CD4-positive, alpha-beta T cell treated with Interleukin-2 at 100 ng/mL for 4 hours (primary cell): ENCODE measurements at regions not wholly inside any gene's neighbourhood (a gene's known extent, or its start where the extent isn't known, plus 50 kb on each side); places are given as distances from the start of the nearest gene placed in this dataset.
"Not testable (repeated sequence)": the region's sequence is repeated elsewhere in the genome, so short reads cannot be mapped to it uniquely, and the experiment has no call there.

Experiments
- DNase-seq: peaks from one replicate; pipeline ENCODE4 v3.0.0-alpha.2; 2020; ENCODE audit warnings: low spot score

- no peak for DNase-seq
These were observed 100.0 kb upstream of the PIK3R1 start for GRCh38 chr5:68115584-68115983.

GRCh38 chr5:68114378-68115040 lies 101.0 kb upstream of the PIK3R1 start:
- DNase-seq = no peak

DNA sequence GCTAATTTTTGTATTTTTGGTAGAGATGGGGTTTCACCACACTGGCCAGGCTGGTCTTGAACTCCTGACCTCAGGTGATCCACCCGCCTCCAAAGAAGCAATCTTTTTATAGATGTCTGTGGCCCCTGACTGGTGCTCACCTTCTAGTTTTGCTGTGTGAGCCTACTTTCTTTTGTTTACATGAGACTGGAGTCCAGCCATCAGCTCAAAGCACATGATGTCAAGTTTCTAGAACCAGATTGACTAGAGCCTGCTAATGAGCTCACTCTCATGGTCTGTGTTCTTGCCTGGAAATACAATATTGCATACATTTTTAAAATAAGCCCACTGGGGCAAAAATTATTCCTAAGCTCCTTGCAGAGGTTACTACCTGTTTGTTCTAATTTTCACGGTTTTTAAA lies 102.9 kb upstream of the PIK3R1 start:
- no peak for DNase-seq

GRCh38 chr5:68110894-68111293 lies 104.7 kb upstream of the PIK3R1 start:
- DNase-seq = no peak

DNA sequence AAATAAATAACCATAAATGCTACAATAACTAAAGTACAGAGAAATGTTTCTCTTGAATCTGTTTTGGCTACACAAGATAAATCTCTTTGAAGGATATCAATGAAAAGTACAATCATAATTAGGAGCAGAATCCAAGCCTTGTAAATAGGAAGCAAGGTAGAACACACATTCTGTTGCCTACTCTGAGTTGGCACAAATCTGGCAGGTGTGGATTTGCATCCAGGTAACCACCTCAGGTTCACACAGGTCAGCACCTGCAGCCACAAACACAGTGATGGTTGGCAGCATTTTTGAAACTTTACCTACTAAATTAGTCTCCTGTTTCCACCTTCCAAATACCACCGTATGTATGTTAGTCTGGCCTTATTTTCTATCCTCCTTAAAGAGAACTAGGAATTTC lies 105.3 kb upstream of the PIK3R1 start:
- DNase-seq = no peak

DNA sequence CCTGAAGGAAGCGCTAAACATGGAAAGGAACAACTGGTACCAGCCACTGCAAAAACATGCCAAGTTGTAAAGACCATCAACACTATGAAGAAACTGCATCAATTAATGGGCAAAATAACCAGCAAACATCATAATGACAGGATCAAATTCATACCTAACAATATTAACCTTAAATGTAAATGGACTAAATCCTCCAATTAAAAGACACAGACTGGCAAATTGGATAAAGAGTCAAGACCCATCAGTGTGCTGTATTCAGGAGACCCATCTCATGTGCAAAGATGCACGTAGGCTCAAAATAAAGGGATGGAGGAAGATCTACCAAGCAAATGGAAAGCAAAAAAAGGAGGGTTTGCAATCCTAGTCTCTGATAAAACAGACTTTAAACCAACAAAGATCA lies 111.3 kb upstream of the PIK3R1 start:
- DNase-seq = not testable (repeated sequence)

GRCh38 chr5:68103297-68103696 lies 112.3 kb upstream of the PIK3R1 start:
- DNase-seq = not testable (repeated sequence)

DNA sequence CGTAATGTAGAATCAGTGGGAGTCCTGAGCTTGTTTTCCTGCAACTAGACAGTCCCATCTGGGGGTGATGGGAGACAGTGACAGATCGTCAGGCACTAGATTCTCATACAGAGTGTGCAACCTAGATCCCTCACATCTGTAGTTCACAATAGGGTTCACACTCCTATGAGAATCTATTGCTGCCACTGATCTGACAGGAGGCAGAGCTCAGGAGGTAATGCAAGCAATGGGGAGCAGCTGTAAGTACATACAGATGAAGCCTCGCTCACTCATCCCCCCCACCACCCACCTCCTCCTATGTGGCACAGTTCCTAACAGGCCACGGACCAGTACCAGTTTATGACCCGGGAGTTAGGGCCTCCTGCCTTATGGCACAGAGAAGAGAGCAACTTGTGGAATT lies 116.2 kb upstream of the PIK3R1 start:
- no peak for DNase-seq

- no peak for DNase-seq
These were observed 121.9 kb upstream of the PIK3R1 start for GRCh38 chr5:68093455-68094159.

- DNase-seq = no peak
These were observed 127.3 kb upstream of the PIK3R1 start for GRCh38 chr5:68088302-68088701.

DNA sequence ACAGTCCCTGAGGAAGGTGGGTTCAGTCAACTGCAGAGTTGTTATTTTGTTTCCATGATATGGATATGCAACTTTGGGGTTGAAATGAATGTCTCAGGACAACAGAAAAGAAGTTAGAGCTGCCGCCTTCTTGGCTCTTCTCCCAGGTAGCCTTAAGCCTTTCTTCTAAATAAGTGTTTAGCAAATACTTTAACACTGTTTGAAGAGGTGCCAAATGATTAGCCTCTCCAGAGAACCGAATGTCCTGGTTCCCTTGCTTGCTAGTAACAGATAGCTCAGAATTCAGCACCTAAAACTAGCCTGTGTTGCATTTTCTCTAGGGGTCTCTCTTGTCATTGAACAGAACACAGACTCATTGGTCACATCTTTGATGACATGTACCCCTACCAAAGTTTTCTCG lies 127.7 kb upstream of the PIK3R1 start:
- DNase-seq = no peak

DNA sequence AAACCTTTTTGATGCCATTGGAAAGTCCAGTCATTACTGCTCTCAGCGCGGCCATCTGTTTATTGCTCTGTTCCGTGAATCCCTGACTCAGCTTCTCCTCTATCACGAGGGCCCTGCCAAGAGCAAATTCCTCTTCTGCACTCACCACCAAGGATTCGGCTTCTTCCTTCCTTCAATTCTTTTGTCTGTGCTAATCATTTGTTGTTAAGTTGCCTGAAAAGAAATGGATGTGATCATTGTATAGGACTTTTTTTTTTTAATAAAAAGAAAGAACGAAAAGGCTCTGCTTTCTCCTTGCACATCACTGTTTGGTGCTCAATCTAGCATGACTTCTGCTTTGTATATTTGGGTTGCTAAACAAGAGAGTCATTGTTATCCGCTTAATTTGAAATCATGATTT lies 128.7 kb upstream of the PIK3R1 start:
- DNase-seq = no peak

- no peak for DNase-seq
These were observed 129.1 kb upstream of the PIK3R1 start for GRCh38 chr5:68086439-68086838.

GRCh38 chr5:68084396-68084795 lies 131.2 kb upstream of the PIK3R1 start:
- DNase-seq = no peak

DNA sequence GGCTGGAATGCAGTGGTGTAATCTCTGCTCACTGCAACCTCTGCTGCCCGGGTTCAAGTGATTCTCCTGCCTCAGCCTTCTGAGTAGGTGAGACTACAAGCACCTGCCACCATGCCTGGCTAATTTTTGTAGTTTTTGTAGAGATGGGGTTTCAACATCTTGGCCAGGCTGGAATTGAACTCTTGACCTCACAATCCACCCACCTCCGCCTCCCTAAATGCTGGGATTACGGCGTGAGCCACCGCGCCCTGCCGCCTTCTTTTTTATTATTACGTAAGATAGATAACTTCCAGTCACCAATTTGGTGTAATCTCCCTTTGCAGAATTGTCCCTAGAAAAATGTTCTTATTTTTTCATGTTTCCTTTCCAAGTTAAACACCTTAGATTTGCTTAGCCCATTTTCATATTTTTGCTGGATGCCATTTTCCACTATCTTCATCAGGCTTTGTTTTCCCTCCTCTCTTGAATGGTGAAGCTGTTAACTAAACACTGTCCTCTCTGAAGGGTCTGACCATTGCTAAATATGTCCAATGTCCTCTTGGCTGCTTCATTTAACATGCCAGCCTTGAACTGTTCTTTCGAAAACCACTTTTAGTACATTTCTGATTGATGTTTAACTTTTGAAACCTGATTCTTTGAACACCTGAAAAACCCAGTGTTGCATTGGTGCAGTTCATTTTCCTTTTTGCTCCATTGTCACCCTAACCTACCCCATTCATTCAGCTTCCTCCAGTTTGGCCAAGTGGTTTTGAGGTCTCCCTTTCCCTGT lies 135.1 kb upstream of the PIK3R1 start:
- DNase-seq = no peak

- DNase-seq = no peak
These were observed 138.1 kb upstream of the PIK3R1 start for GRCh38 chr5:68077349-68077894.

GRCh38 chr5:68074633-68075032 lies 140.9 kb upstream of the PIK3R1 start:
- DNase-seq = no peak

GRCh38 chr5:68074048-68074632 lies 141.4 kb upstream of the PIK3R1 start:
- no peak for DNase-seq

- no peak for DNase-seq
These were observed 143.8 kb upstream of the PIK3R1 start for GRCh38 chr5:68071736-68072135.

- no peak for DNase-seq
These were observed 144.3 kb upstream of the PIK3R1 start for GRCh38 chr5:68071282-68071632.

- no peak for DNase-seq
These were observed 144.8 kb upstream of the PIK3R1 start for GRCh38 chr5:68070591-68071281.
